ENCODE measurements at regions not wholly inside any gene's neighbourhood (a gene's known extent, or its start where the extent isn't known, plus 50 kb on each side); places are given as distances from the start of the nearest gene placed in this dataset.

GRCh38 chr7:11315666-11316258, 342.1 kb downstream of the PHF14 start:
- TF ChIP-seq POLR2A (IDR thresholded peaks at IDR 0.05; ENCODE audit: low read depth, low read length) (no peak), TAF1 (IDR thresholded peaks at IDR 0.05; ENCODE audit: borderline replicate concordance, low read depth, low read length) (no peak)

All from GM12892 (cell line).